ENCODE measurements at regions not wholly inside any gene's neighbourhood (a gene's known extent, or its start where the extent isn't known, plus 50 kb on each side); places are given as distances from the start of the nearest gene placed in this dataset.
"Not testable (repeated sequence)": the region's sequence is repeated elsewhere in the genome, so short reads cannot be mapped to it uniquely, and the experiment has no call there.

GRCh38 chr17:30605027-30605426 is 127.8 kb downstream of the GOSR1 start:
- Histone ChIP-seq H3K36me3 (ENCODE audit: control insufficient read depth, insufficient read depth, low read length) (no peaks in the 10 kb centered on the region), H3K4me3 (ENCODE audit: low read depth, low read length) (no peak overlapping the region), H3K4me1 (ENCODE audit: control insufficient read depth, insufficient read depth, low read length) (peaks cover 17% of the 10 kb centered on the region), H3K9ac (ENCODE audit: low read depth, low read length) (no peak overlapping the region), H3K27me3 (ENCODE audit: control insufficient read depth, insufficient read depth, low read length) (no peaks in the 10 kb centered on the region), H3K9me3 (ENCODE audit: control insufficient read depth, insufficient read depth, low read length) (no peaks in the 10 kb centered on the region), H3K27ac (ENCODE audit: low read depth, low read length) (no peak overlapping the region)

GRCh38 chr17:30602396-30602795 is 125.2 kb downstream of the GOSR1 start:
- Histone ChIP-seq H3K4me3 (ENCODE audit: low read depth, low read length) (peak overlapping the region; percentile 47; the same call in 1 of the 2 replicates), H3K4me1 (ENCODE audit: control insufficient read depth, insufficient read depth, low read length) (peaks cover 25% of the 10 kb centered on the region)
- not testable (repeated sequence) for H3K36me3 ChIP-seq (ENCODE audit: control insufficient read depth, insufficient read depth, low read length); H3K9ac ChIP-seq (ENCODE audit: low read depth, low read length); H3K27me3 ChIP-seq (ENCODE audit: control insufficient read depth, insufficient read depth, low read length); H3K27ac ChIP-seq (ENCODE audit: low read depth, low read length); H3K9me3 ChIP-seq (ENCODE audit: control insufficient read depth, insufficient read depth, low read length)

GRCh38 chr17:30601984-30602383 is 124.8 kb downstream of the GOSR1 start:
- Histone ChIP-seq H3K4me1 (ENCODE audit: control insufficient read depth, insufficient read depth, low read length) (peaks cover 22% of the 10 kb centered on the region), H3K4me3 (ENCODE audit: low read depth, low read length) (peak overlapping the region; percentile 47)
- not testable (repeated sequence) for H3K27me3 ChIP-seq (ENCODE audit: control insufficient read depth, insufficient read depth, low read length); H3K27ac ChIP-seq (ENCODE audit: low read depth, low read length); H3K36me3 ChIP-seq (ENCODE audit: control insufficient read depth, insufficient read depth, low read length); H3K9me3 ChIP-seq (ENCODE audit: control insufficient read depth, insufficient read depth, low read length); H3K9ac ChIP-seq (ENCODE audit: low read depth, low read length)

DNA sequence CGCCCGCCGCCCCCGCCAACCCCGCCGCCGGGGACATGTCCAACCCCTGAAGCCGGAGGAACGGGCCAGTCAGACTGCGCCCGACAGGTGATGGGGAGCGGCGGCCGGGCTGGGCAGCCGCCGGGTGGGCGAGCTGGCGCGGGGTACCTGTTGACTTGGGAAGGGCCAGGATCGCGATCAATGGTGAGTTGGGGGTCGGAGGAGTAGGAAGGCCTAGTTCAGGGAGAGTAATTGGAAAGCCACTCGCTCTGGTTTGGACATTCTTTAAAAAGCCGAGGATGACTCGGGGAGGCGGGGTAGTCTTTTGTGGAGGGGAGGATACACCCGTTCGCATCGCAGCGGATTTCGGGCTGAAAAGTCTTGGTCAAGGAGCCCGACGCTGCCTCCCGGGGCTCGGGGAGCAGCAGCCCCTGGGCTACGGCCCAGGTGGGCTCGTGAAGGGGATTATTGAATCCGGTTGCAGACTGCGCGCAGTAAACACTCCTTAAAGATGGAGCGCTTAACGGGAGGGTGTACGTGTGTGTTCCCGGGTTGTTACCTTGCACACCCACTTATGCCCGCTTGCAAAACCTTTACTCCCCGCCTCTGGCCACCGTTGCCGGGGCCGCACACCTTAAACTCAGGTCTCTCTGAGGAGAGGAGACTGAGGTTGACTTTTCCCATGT is 123.8 kb downstream of the GOSR1 start:
- H3K4me3 ChIP-seq (ENCODE audit: low read depth, low read length), result peak overlapping the region; percentile 89
- H3K27ac ChIP-seq (ENCODE audit: low read depth, low read length), result peak overlapping the region; percentile 98
- H3K4me1 ChIP-seq (ENCODE audit: control insufficient read depth, insufficient read depth, low read length), result peaks cover 22% of the 10 kb centered on the region
- H3K9ac ChIP-seq (ENCODE audit: low read depth, low read length), result peak overlapping the region; percentile 72
- no peaks in the 10 kb centered on the region for H3K36me3 ChIP-seq (ENCODE audit: control insufficient read depth, insufficient read depth, low read length)
- H3K27me3 ChIP-seq (ENCODE audit: control insufficient read depth, insufficient read depth, low read length), result no peaks in the 10 kb centered on the region
- H3K9me3 ChIP-seq (ENCODE audit: control insufficient read depth, insufficient read depth, low read length), result no peaks in the 10 kb centered on the region

DNA sequence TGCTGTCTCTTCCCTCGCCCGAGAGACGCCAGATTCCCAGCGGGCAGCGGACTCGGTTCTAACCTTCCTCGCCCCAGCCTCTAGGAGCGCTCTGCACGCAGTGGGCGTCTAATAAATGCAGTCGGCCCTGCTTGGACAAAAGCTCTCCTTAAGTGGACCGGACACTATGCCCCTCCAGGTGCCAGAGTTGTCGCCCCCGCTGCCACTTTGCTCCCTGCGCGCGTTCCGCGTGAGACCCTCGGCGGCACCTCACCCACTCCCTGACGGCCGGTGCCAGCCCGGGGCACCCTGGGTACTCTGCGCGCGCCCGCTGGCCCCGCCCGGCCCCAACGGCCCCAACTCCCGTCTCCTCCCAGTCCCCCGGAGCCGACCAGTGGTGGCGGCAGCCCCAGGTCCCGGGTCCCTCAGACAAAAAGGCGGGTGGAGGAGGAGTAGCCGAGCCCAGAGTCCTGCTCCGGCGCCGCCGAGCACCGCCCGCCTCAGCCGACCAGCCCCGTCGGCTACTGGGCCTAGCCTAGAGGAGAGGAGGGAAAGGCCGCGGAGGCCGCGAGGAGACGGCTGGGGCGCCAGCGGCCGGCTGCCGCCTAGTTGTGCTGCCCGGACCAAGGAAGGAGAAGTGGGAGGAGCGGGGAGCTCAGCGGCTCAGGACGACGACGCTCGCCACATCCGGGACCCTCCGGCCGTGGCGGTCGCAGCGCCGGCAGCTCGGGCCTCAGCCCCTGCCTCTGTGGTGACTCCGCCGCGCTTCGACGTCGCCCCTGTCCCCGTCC is 123.0 kb downstream of the GOSR1 start:
- Histone ChIP-seq H3K36me3 (ENCODE audit: control insufficient read depth, insufficient read depth, low read length) (no peaks in the 10 kb centered on the region), H3K4me1 (ENCODE audit: control insufficient read depth, insufficient read depth, low read length) (peaks cover 20% of the 10 kb centered on the region), H3K9ac (ENCODE audit: low read depth, low read length) (peak overlapping the region; percentile 83; the same call in 1 of the 2 replicates), H3K4me3 (ENCODE audit: low read depth, low read length) (peak overlapping the region; percentile 89), H3K27ac (ENCODE audit: low read depth, low read length) (peak overlapping the region; percentile 98), H3K9me3 (ENCODE audit: control insufficient read depth, insufficient read depth, low read length) (no peaks in the 10 kb centered on the region), H3K27me3 (ENCODE audit: control insufficient read depth, insufficient read depth, low read length) (no peaks in the 10 kb centered on the region)

DNA sequence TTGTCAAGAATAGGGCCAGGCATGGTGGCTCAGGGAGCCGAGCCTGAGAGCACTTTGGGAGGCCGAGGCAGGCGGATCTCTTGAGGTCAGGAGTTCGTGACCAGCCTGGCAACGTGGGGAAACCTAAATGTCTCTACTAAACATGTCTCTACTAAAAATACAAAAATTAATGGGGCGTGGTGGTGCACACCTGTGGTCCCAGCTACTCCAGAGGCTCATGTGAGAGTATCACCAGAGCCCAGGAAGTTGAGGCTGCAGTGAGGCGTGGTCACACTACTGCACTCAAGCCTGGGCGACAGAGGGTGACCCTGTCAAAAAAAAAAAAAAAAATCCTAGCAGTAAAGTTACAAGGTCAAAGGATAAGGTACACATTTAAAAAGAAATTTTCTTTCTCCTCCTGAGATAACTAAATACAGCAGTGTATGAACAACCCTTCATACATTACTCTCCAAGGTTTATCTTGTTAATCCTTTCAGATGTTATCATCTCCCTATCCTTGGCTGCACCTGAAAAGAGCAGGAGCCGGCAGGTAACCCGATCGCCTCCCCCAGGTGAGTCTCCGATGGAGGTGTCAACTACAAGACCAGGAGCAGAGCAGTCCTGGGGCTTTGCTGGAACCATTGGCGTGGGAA is 122.3 kb downstream of the GOSR1 start:
- Histone ChIP-seq H3K27ac (ENCODE audit: low read depth, low read length) (peak overlapping the region; percentile 98), H3K4me1 (ENCODE audit: control insufficient read depth, insufficient read depth, low read length) (peaks cover 14% of the 10 kb centered on the region), H3K27me3 (ENCODE audit: control insufficient read depth, insufficient read depth, low read length) (no peaks in the 10 kb centered on the region), H3K9ac (ENCODE audit: low read depth, low read length) (no peak overlapping the region), H3K36me3 (ENCODE audit: control insufficient read depth, insufficient read depth, low read length) (no peaks in the 10 kb centered on the region), H3K4me3 (ENCODE audit: low read depth, low read length) (peak overlapping the region; percentile 89), H3K9me3 (ENCODE audit: control insufficient read depth, insufficient read depth, low read length) (no peaks in the 10 kb centered on the region)

- H3K4me3 ChIP-seq (ENCODE audit: low read depth, low read length), result no peak overlapping the region
- H3K27me3 ChIP-seq (ENCODE audit: control insufficient read depth, insufficient read depth, low read length), result no peaks in the 10 kb centered on the region
- no peak overlapping the region for H3K9ac ChIP-seq (ENCODE audit: low read depth, low read length)
Observed at GRCh38 chr17:30597776-30598288, 120.6 kb downstream of the GOSR1 start.

DNA sequence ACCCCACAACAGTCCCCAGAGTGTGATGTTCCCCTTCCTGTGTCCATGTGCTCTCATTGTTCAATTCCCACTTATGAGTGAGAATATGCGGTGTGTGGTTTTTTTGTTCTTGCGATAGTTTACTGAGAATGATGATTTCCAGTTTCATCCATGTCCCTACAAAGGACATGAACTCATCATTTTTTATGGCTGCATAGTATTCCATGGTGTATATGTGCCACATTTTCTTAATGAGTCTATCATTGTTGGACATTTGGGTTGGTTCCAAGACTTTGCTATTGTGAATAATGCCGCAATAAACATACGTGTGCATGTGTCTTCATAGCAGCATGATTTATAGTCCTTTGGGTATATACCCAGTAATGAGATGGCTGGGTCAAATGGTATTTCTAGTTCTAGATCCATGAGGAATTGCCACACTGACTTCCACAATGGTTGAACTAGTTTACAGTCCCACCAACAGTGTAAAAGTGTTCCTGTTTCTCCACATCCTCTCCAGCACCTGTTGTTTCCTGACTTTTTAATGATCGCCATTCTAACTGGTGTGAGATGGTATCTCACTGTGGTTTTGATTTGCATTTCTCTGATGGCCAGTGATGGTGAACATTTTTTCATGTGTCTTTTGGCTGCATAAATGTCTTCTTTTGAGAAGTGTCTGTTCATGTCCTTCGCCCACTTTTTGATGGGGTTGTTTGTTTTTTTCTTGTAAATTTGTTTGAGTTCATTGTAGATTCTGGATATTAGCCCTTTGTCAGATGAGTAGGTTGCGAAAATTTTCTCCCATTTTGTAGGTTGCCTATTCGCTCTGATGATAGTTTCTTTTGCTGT is 120.0 kb downstream of the GOSR1 start:
- H3K9ac ChIP-seq (ENCODE audit: low read depth, low read length); H3K4me3 ChIP-seq (ENCODE audit: low read depth, low read length); H3K36me3 ChIP-seq (ENCODE audit: control insufficient read depth, insufficient read depth, low read length); H3K27ac ChIP-seq (ENCODE audit: low read depth, low read length); H3K9me3 ChIP-seq (ENCODE audit: control insufficient read depth, insufficient read depth, low read length); H3K27me3 ChIP-seq (ENCODE audit: control insufficient read depth, insufficient read depth, low read length): not testable (repeated sequence)
- peaks cover 15% of the 10 kb centered on the region for H3K4me1 ChIP-seq (ENCODE audit: control insufficient read depth, insufficient read depth, low read length)

More at GRCh38 chr17:30597776-30598288, 120.6 kb downstream of the GOSR1 start:
- Histone ChIP-seq H3K9me3 (ENCODE audit: control insufficient read depth, insufficient read depth, low read length) (no peaks in the 10 kb centered on the region), H3K4me1 (ENCODE audit: control insufficient read depth, insufficient read depth, low read length) (peaks cover 16% of the 10 kb centered on the region), H3K36me3 (ENCODE audit: control insufficient read depth, insufficient read depth, low read length) (no peaks in the 10 kb centered on the region), H3K27ac (ENCODE audit: low read depth, low read length) (no peak overlapping the region)

- H3K4me1 ChIP-seq (ENCODE audit: control insufficient read depth, insufficient read depth, low read length), result peaks cover 12% of the 10 kb centered on the region
- not testable (repeated sequence) for H3K9ac ChIP-seq (ENCODE audit: low read depth, low read length); H3K27ac ChIP-seq (ENCODE audit: low read depth, low read length); H3K27me3 ChIP-seq (ENCODE audit: control insufficient read depth, insufficient read depth, low read length); H3K9me3 ChIP-seq (ENCODE audit: control insufficient read depth, insufficient read depth, low read length); H3K4me3 ChIP-seq (ENCODE audit: low read depth, low read length); H3K36me3 ChIP-seq (ENCODE audit: control insufficient read depth, insufficient read depth, low read length)
Observed at GRCh38 chr17:30594953-30595371, 117.8 kb downstream of the GOSR1 start.

- Histone ChIP-seq H3K27ac (ENCODE audit: low read depth, low read length) (no peak overlapping the region), H3K9ac (ENCODE audit: low read depth, low read length) (no peak overlapping the region), H3K4me1 (ENCODE audit: control insufficient read depth, insufficient read depth, low read length) (peaks cover 7% of the 10 kb centered on the region), H3K36me3 (ENCODE audit: control insufficient read depth, insufficient read depth, low read length) (no peaks in the 10 kb centered on the region), H3K9me3 (ENCODE audit: control insufficient read depth, insufficient read depth, low read length) (no peaks in the 10 kb centered on the region), H3K27me3 (ENCODE audit: control insufficient read depth, insufficient read depth, low read length) (no peaks in the 10 kb centered on the region), H3K4me3 (ENCODE audit: low read depth, low read length) (no peak overlapping the region)
Observed at GRCh38 chr17:30594223-30594952, 117.2 kb downstream of the GOSR1 start.

Measured in HUES48 (cell line).